Activated T-cell treated with anti-CD3 and anti-CD28 coated beads, Interleukin-2, amount 50 U/mL, for 4 hours (primary cell): ENCODE measurements at regions not wholly inside any gene's neighbourhood (a gene's known extent, or its start where the extent isn't known, plus 50 kb on each side); places are given as distances from the start of the nearest gene placed in this dataset.

Experiments used
- ATAC-seq, 2 donors: fragments of 200-7000 bp; cut with Tn5 transposase; one replicate each; pipeline ENCODE4 v1.10.0; 2021
- DNase-seq: peaks from one replicate; pipeline ENCODE4 v3.0.0-alpha.2; 2020
- H3K27me3 Mint-ChIP-seq: one replicate; pipeline ENCODE4 v1.8.0; 2021; ENCODE audit warnings: low read depth, mixed read lengths
- H3K36me3 Mint-ChIP-seq: one replicate; pipeline ENCODE4 v1.8.0; 2022; ENCODE audit warnings: mixed read lengths; ENCODE audit not compliant: insufficient read depth
- H3K4me1 Mint-ChIP-seq: one replicate; pipeline ENCODE4 v1.8.0; 2021; ENCODE audit warnings: low read depth, mixed read lengths
- H3K4me3 Mint-ChIP-seq: one replicate; pipeline ENCODE4 v1.8.0; 2021; ENCODE audit warnings: mild to moderate bottlenecking, moderate library complexity, mixed read lengths
- H3K9me3 Mint-ChIP-seq: one replicate; pipeline ENCODE4 v1.8.0; 2021; ENCODE audit warnings: mixed read lengths

- ATAC-seq (peak in 1 of 2 donors; percentile 46), DNase-seq (no peak)
- H3K36me3 Mint-ChIP-seq: no peaks in the 10 kb centered on the region
Observed at GRCh38 chr2:215811409-215812345, 201.7 kb downstream of the MREG start.

GRCh38 chr2:215811003-215811402, 202.3 kb downstream of the MREG start:
- no peak for DNase-seq
- H3K27me3 Mint-ChIP-seq: no peaks in the 10 kb centered on the region
- no peak for ATAC-seq
- peaks cover 23% of the 10 kb centered on the region for H3K4me1 Mint-ChIP-seq
- H3K36me3 Mint-ChIP-seq: no peaks in the 10 kb centered on the region
- no peaks in the 10 kb centered on the region for H3K9me3 Mint-ChIP-seq
- no peak overlapping the region for H3K4me3 Mint-ChIP-seq

More at GRCh38 chr2:215811409-215812345, 201.7 kb downstream of the MREG start:
- peaks cover 23% of the 10 kb centered on the region for H3K4me1 Mint-ChIP-seq
- no peak overlapping the region for H3K4me3 Mint-ChIP-seq
- H3K27me3 Mint-ChIP-seq: no peaks in the 10 kb centered on the region
- H3K9me3 Mint-ChIP-seq: no peaks in the 10 kb centered on the region

- H3K27me3 Mint-ChIP-seq: no peaks in the 10 kb centered on the region
- ATAC-seq (no peak), DNase-seq (no peak)
- H3K9me3 Mint-ChIP-seq: no peaks in the 10 kb centered on the region
- peaks cover 23% of the 10 kb centered on the region for H3K4me1 Mint-ChIP-seq
- H3K4me3 Mint-ChIP-seq: no peak overlapping the region
- H3K36me3 Mint-ChIP-seq: no peaks in the 10 kb centered on the region
Observed at GRCh38 chr2:215808996-215809395, 204.4 kb downstream of the MREG start.

- H3K27me3 Mint-ChIP-seq: no peaks in the 10 kb centered on the region
- DNase-seq (no peak), ATAC-seq (no peak)
- peaks cover 23% of the 10 kb centered on the region for H3K4me1 Mint-ChIP-seq
- H3K9me3 Mint-ChIP-seq: no peaks in the 10 kb centered on the region
- H3K4me3 Mint-ChIP-seq: no peak overlapping the region
- no peaks in the 10 kb centered on the region for H3K36me3 Mint-ChIP-seq
Observed at GRCh38 chr2:215808194-215808593, 205.2 kb downstream of the MREG start.

GRCh38 chr2:215805493-215805892, 207.9 kb downstream of the MREG start:
- Mint-ChIP-seq H3K4me3 (no peak overlapping the region), H3K27me3 (no peaks in the 10 kb centered on the region), H3K36me3 (no peaks in the 10 kb centered on the region), H3K9me3 (no peaks in the 10 kb centered on the region), H3K4me1 (no peaks in the 10 kb centered on the region)
- ATAC-seq: no peak
- no peak for DNase-seq

- Mint-ChIP-seq H3K9me3 (no peaks in the 10 kb centered on the region), H3K4me1 (no peaks in the 10 kb centered on the region), H3K36me3 (no peaks in the 10 kb centered on the region), H3K4me3 (no peak overlapping the region), H3K27me3 (no peaks in the 10 kb centered on the region)
- DNase-seq (no peak), ATAC-seq (no peak)
Observed at GRCh38 chr2:215803150-215803549, 210.2 kb downstream of the MREG start.

- peaks cover 2% of the 10 kb centered on the region for H3K4me1 Mint-ChIP-seq
- H3K36me3 Mint-ChIP-seq: no peaks in the 10 kb centered on the region
- peaks cover 5% of the 10 kb centered on the region for H3K27me3 Mint-ChIP-seq
- no peaks in the 10 kb centered on the region for H3K9me3 Mint-ChIP-seq
- H3K4me3 Mint-ChIP-seq: no peak overlapping the region
- ATAC-seq (no peak), DNase-seq (no peak)
Observed at GRCh38 chr2:215799194-215799593, 214.2 kb downstream of the MREG start.

GRCh38 chr2:215797676-215798075, 215.7 kb downstream of the MREG start:
- Mint-ChIP-seq H3K4me1 (peaks cover 4% of the 10 kb centered on the region), H3K9me3 (no peaks in the 10 kb centered on the region), H3K36me3 (no peaks in the 10 kb centered on the region), H3K27me3 (peaks cover 5% of the 10 kb centered on the region), H3K4me3 (no peak overlapping the region)
- ATAC-seq: no peak
- no peak for DNase-seq

- ATAC-seq: no peak
- Mint-ChIP-seq H3K9me3 (no peaks in the 10 kb centered on the region), H3K27me3 (peaks cover 5% of the 10 kb centered on the region)
Observed at GRCh38 chr2:215796140-215796855, 217.1 kb downstream of the MREG start.

GRCh38 chr2:215794829-215795546, 218.4 kb downstream of the MREG start:
- Mint-ChIP-seq H3K4me3 (no peak overlapping the region), H3K4me1 (peaks cover 4% of the 10 kb centered on the region), H3K36me3 (no peaks in the 10 kb centered on the region), H3K9me3 (no peaks in the 10 kb centered on the region), H3K27me3 (peaks cover 5% of the 10 kb centered on the region)
- DNase-seq: no peak
- ATAC-seq: no peak

More at GRCh38 chr2:215796140-215796855, 217.1 kb downstream of the MREG start:
- no peak for DNase-seq
- Mint-ChIP-seq H3K36me3 (no peaks in the 10 kb centered on the region), H3K4me1 (peaks cover 4% of the 10 kb centered on the region), H3K4me3 (no peak overlapping the region)

GRCh38 chr2:215793747-215794595, 219.4 kb downstream of the MREG start:
- Mint-ChIP-seq H3K36me3 (no peaks in the 10 kb centered on the region), H3K4me1 (peaks cover 4% of the 10 kb centered on the region), H3K9me3 (no peaks in the 10 kb centered on the region), H3K4me3 (no peak overlapping the region), H3K27me3 (peaks cover 5% of the 10 kb centered on the region)
- ATAC-seq: peak; percentile 62 to 73
- no peak for DNase-seq

- ATAC-seq (no peak), DNase-seq (no peak)
- Mint-ChIP-seq H3K27me3 (peaks cover 5% of the 10 kb centered on the region), H3K36me3 (no peaks in the 10 kb centered on the region), H3K4me1 (peaks cover 4% of the 10 kb centered on the region), H3K4me3 (no peak overlapping the region), H3K9me3 (no peaks in the 10 kb centered on the region)
Observed at GRCh38 chr2:215791481-215791937, 221.8 kb downstream of the MREG start.

GRCh38 chr2:215790523-215791421, 222.6 kb downstream of the MREG start:
- Mint-ChIP-seq H3K4me3 (no peak overlapping the region), H3K27me3 (no peaks in the 10 kb centered on the region), H3K36me3 (no peaks in the 10 kb centered on the region), H3K4me1 (peaks cover 2% of the 10 kb centered on the region), H3K9me3 (no peaks in the 10 kb centered on the region)
- no peak for DNase-seq
- ATAC-seq: no peak
